GM19452 (cell line): ENCODE measurements at regions not wholly inside any gene's neighbourhood (a gene's known extent, or its start where the extent isn't known, plus 50 kb on each side); places are given as distances from the start of the nearest gene placed in this dataset.

Source experiments
- ATAC-seq: cut with Tn5 transposase; IDR thresholded peaks from one replicate; pipeline ENCODE4 v1.9.1; 2021; ENCODE audit not compliant: unreplicated experiment

GRCh38 chr7:130910949-130911944 lies 177.2 kb upstream of the KLF14 start:
- no peak for ATAC-seq

- ATAC-seq, result no peak
Measured at GRCh38 chr7:130912082-130912861, 178.3 kb upstream of the KLF14 start.

GRCh38 chr7:130912862-130913638 lies 179.0 kb upstream of the KLF14 start:
- peak; percentile 87 for ATAC-seq

- no peak for ATAC-seq
Measured at GRCh38 chr7:130913639-130914553, 179.9 kb upstream of the KLF14 start.

GRCh38 chr7:130914554-130915294 lies 180.7 kb upstream of the KLF14 start:
- no peak for ATAC-seq

- no peak for ATAC-seq
Measured at GRCh38 chr7:130917669-130918128, 183.7 kb upstream of the KLF14 start.

- ATAC-seq, result no peak
Measured at GRCh38 chr7:130918129-130919052, 184.4 kb upstream of the KLF14 start.

GRCh38 chr7:130919316-130920103 lies 185.5 kb upstream of the KLF14 start:
- no peak for ATAC-seq

- ATAC-seq, result no peak
Measured at GRCh38 chr7:130920122-130920521, 186.1 kb upstream of the KLF14 start.

- ATAC-seq, result no peak
Measured at GRCh38 chr7:130921391-130922180, 187.6 kb upstream of the KLF14 start.

- ATAC-seq, result no peak
Measured at GRCh38 chr7:130922206-130923112, 188.5 kb upstream of the KLF14 start.

- no peak for ATAC-seq
Measured at GRCh38 chr7:130923365-130923764, 189.4 kb upstream of the KLF14 start.

- ATAC-seq, result no peak
Measured at GRCh38 chr7:130923930-130924329, 189.9 kb upstream of the KLF14 start.

- no peak for ATAC-seq
Measured at GRCh38 chr7:130925136-130925794, 191.3 kb upstream of the KLF14 start.
